H1 (cell line): ENCODE measurements at regions not wholly inside any gene's neighbourhood (a gene's known extent, or its start where the extent isn't known, plus 50 kb on each side); places are given as distances from the start of the nearest gene placed in this dataset.

ENCODE experiments used
- RXRA ChIP-seq: IDR thresholded peaks from 2 replicates; pipeline ENCODE4 v1.6.1; 2011; ENCODE audit warnings: low read depth, mild to moderate bottlenecking, low read length, moderate library complexity; ENCODE audit not compliant: insufficient read depth
- TF ChIP-seq, protein P1 (sequence below): IDR thresholded peaks from 2 replicates; pipeline ENCODE4 v1.6.1; 2012; ENCODE audit warnings: inconsistent platforms

DNA sequence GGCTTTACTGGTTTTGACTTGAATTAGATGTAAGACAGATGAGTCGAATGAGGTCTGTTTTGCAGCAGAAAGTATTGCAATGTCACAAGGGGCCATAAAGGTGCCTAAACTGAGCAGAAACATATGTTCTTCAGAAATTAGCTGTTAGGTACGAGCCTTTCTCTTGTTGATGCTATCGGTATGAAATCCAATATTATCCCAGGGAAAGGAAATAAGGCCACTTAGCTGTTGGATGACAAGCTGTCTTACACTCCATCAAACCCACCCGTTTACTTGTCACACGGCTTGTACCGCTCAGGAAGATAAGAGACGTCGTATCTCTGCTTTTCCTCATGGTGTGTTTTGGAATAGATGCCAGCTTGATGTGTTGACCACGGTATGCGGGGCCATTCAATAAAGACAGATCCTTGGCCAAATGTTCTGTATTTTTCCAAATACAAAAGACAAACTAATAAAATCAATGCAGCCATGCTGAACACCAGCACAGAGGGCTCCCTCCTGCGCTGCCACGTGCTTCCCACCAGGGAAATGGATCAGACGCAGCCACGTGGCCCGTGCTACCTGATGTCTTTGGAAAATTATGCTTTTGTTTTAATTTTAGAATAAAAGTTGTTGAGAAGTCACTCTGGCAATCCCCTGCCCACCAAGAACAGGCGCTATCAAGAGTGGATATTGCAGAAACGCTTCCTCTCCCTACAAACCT lies 255.9 kb upstream of the SULF2 start (continued):
- TF ChIP-seq, protein P1, sequence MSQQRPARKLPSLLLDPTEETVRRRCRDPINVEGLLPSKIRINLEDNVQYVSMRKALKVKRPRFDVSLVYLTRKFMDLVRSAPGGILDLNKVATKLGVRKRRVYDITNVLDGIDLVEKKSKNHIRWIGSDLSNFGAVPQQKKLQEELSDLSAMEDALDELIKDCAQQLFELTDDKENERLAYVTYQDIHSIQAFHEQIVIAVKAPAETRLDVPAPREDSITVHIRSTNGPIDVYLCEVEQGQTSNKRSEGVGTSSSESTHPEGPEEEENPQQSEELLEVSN: no peak
- TF ChIP-seq RXRA: no peak
